Smooth muscle cell (in vitro differentiated cells): ENCODE measurements at regions not wholly inside any gene's neighbourhood (a gene's known extent, or its start where the extent isn't known, plus 50 kb on each side); places are given as distances from the start of the nearest gene placed in this dataset.

Source experiments
- DNase-seq: peaks from one replicate; lab custom pipeline; 2025; ENCODE audit not compliant: unreplicated experiment; lab: John Stamatoyannopoulos, UW
- H2AFZ ChIP-seq: fragments of 200-600 bp; sonication (generic); 2 replicates; pipeline ENCODE4 v1.6.0; 2016; ENCODE audit warnings: antibody characterized with exemption, low read depth, mild to moderate bottlenecking
- H3F3A ChIP-seq: fragments of 200-600 bp; sonication (generic); 2 replicates; pipeline ENCODE4 v1.6.0; 2017; ENCODE audit warnings: antibody characterized with exemption, low read depth
- H3K27ac ChIP-seq: fragments of 200-600 bp; sonication (generic); 2 replicates; pipeline ENCODE4 v1.5.1; 2016; ENCODE audit warnings: low read depth, mild to moderate bottlenecking
- H3K27me3 ChIP-seq: fragments of 200-600 bp; sonication (generic); 2 replicates; pipeline ENCODE4 v1.6.1; 2016; ENCODE audit warnings: low read depth, mild to moderate bottlenecking
- H3K36me3 ChIP-seq: fragments of 200-600 bp; sonication (generic); 2 replicates; pipeline ENCODE4 v1.5.1; 2016; ENCODE audit warnings: low read depth
- H3K4me1 ChIP-seq: fragments of 200-600 bp; sonication (generic); 2 replicates; pipeline ENCODE4 v1.5.1; 2016; ENCODE audit warnings: low read depth
- H3K4me2 ChIP-seq: fragments of 200-600 bp; sonication (generic); 2 replicates; pipeline ENCODE4 v1.6.0; 2016; ENCODE audit warnings: mild to moderate bottlenecking
- H3K4me3 ChIP-seq: fragments of 200-600 bp; sonication (generic); 2 replicates; pipeline ENCODE4 v1.5.1; 2016; ENCODE audit warnings: mild to moderate bottlenecking
- H3K79me2 ChIP-seq: fragments of 200-600 bp; sonication (generic); 2 replicates; pipeline ENCODE4 v1.6.0; 2016; ENCODE audit warnings: low read depth, mild to moderate bottlenecking
- H3K9ac ChIP-seq: fragments of 200-600 bp; sonication (generic); 2 replicates; pipeline ENCODE4 v1.6.0; 2016; ENCODE audit warnings: low read depth
- H3K9me3 ChIP-seq: fragments of 200-600 bp; sonication (generic); replicated peaks from 2 replicates; pipeline ENCODE4 v1.5.1; 2016; ENCODE audit warnings: low read depth
- H4K20me1 ChIP-seq: fragments of 200-600 bp; sonication (generic); 2 replicates; pipeline ENCODE4 v1.6.0; 2016; ENCODE audit warnings: low read depth
- CTCF ChIP-seq: fragments of 200-600 bp; sonication (generic); IDR thresholded peaks from 2 replicates; pipeline ENCODE4 v1.5.1; 2017; ENCODE audit warnings: borderline replicate concordance, mild to moderate bottlenecking, antibody characterized with exemption; ENCODE audit not compliant: insufficient read depth, poor library complexity, severe bottlenecking
- WGBS: methylation state at CpG from one replicate; pipeline ENCODE4 v1.1.7; 2016; ENCODE audit warnings: low lambda C conversion rate; 5-methylcytosine and 5-hydroxymethylcytosine counted together

- Histone ChIP-seq H3K9ac (no peak overlapping the region), H3K4me3 (no peak overlapping the region), H2AFZ (no peak overlapping the region), H4K20me1 (no peaks in the 10 kb centered on the region), H3K36me3 (no peaks in the 10 kb centered on the region), H3K79me2 (no peaks in the 10 kb centered on the region), H3F3A (no peaks in the 10 kb centered on the region), H3K9me3 (no peaks in the 10 kb centered on the region), H3K27me3 (no peaks in the 10 kb centered on the region), H3K4me1 (no peaks in the 10 kb centered on the region), H3K27ac (peak overlapping the region; percentile 29), H3K4me2 (peak overlapping the region; percentile 50)
- WGBS, result 71% methylated on average over 4 of the region's 4 CpGs
- no peak for DNase-seq
- no peak for TF ChIP-seq CTCF
Measured at GRCh38 chr13:40329781-40330485, 336.5 kb downstream of the FOXO1 start.

GRCh38 chr13:40330950-40331349 is 335.5 kb downstream of the FOXO1 start:
- no peaks in the 10 kb centered on the region for H3K4me1 ChIP-seq
- H3K9me3 ChIP-seq, result no peaks in the 10 kb centered on the region
- H4K20me1 ChIP-seq, result no peaks in the 10 kb centered on the region
- H3K27me3 ChIP-seq, result no peaks in the 10 kb centered on the region
- H3K9ac ChIP-seq, result no peak overlapping the region
- 97% methylated on average over 9 of the region's 9 CpGs for WGBS
- H3K27ac ChIP-seq, result no peak overlapping the region
- H2AFZ ChIP-seq, result no peak overlapping the region
- H3F3A ChIP-seq, result no peaks in the 10 kb centered on the region
- H3K36me3 ChIP-seq, result no peaks in the 10 kb centered on the region
- H3K4me2 ChIP-seq, result no peak overlapping the region
- H3K4me3 ChIP-seq, result no peak overlapping the region
- TF ChIP-seq CTCF, result no peak
- H3K79me2 ChIP-seq, result no peaks in the 10 kb centered on the region
- DNase-seq, result no peak

DNA sequence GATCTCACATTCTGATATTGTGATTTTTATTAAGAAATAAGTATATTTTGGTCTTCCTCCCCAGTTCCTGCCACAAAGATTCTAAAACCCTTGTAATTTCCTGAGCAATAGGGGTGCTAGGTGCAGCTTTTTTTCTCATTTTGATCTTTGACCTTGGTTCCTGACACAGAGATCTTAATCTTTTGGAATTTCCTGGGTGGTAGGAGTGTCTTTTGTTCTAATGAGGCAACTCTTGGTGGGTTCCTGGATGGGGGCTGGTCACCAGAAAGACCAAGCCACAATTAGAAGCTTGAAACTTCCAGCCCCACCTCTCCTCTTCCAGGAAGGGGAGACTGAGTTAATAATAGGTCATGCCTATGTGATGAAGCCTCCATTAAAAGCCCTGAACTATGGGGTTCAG is 334.6 kb downstream of the FOXO1 start:
- no peak for DNase-seq
- no peaks in the 10 kb centered on the region for H3K4me1 ChIP-seq
- H3K27me3 ChIP-seq, result no peaks in the 10 kb centered on the region
- no peak overlapping the region for H3K27ac ChIP-seq
- TF ChIP-seq CTCF, result no peak
- no peak overlapping the region for H3K9ac ChIP-seq
- H3F3A ChIP-seq, result no peaks in the 10 kb centered on the region
- no peaks in the 10 kb centered on the region for H3K9me3 ChIP-seq
- no peaks in the 10 kb centered on the region for H3K36me3 ChIP-seq
- H3K79me2 ChIP-seq, result no peaks in the 10 kb centered on the region
- no peak overlapping the region for H2AFZ ChIP-seq
- H4K20me1 ChIP-seq, result no peaks in the 10 kb centered on the region
- H3K4me3 ChIP-seq, result no peak overlapping the region
- H3K4me2 ChIP-seq, result no peak overlapping the region

DNA sequence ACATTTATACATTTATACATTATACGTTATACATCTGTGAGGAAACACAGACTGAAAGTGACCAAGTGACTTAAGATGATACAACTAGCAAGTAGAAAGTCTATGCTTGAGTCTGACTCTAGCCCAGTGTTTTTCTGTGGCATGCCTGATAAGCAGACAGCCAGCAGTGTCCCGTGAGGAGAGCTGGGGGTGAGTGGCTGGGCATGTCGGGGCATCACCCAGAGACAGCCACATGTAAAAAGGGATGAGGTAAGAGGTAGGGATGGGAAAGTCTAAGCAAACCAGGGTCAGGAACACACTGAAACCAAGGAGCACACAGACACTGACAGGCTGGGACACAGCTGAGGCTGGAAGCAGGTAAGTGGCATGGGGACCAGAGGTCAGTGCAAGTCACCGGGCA is 333.2 kb downstream of the FOXO1 start:
- Histone ChIP-seq H3F3A (no peaks in the 10 kb centered on the region), H3K4me1 (no peaks in the 10 kb centered on the region), H3K79me2 (no peaks in the 10 kb centered on the region), H3K4me2 (no peak overlapping the region), H4K20me1 (no peaks in the 10 kb centered on the region), H3K36me3 (no peaks in the 10 kb centered on the region), H3K27ac (peak overlapping the region; percentile 76), H3K9me3 (no peaks in the 10 kb centered on the region), H3K4me3 (no peak overlapping the region), H2AFZ (peak overlapping the region; percentile 75), H3K9ac (peak overlapping the region; percentile 18), H3K27me3 (no peaks in the 10 kb centered on the region)
- DNase-seq, result no peak
- no peak for TF ChIP-seq CTCF
- WGBS, result 60% methylated on average over 4 of the region's 4 CpGs
